Transverse colon (tissue), 4 donors: ENCODE measurements at regions not wholly inside any gene's neighbourhood (a gene's known extent, or its start where the extent isn't known, plus 50 kb on each side); places are given as distances from the start of the nearest gene placed in this dataset.

Source experiments
- DNase-seq: peaks from one replicate; pipeline ENCODE4 v3.0.0-alpha.2; 2019
- H3K27ac ChIP-seq, 4 donors: fragments of 200-600 bp; sonication (generic); 2 replicates each; pipeline ENCODE4 v1.5.1; 2016 to 2018; ENCODE audit warnings: inconsistent platforms in 4 of 4
- H3K27me3 ChIP-seq: fragments of 200-600 bp; sonication (generic); 2 replicates; pipeline ENCODE4 v1.5.1; 2017; ENCODE audit warnings: inconsistent platforms
- H3K36me3 ChIP-seq, 4 donors: fragments of 200-600 bp; sonication (generic); 2 replicates each; pipeline ENCODE4 v1.5.1; 2017 to 2019; ENCODE audit warnings: inconsistent platforms in 4 of 4
- H3K4me1 ChIP-seq, 4 donors: fragments of 200-600 bp; sonication (generic); 2 replicates each; pipeline ENCODE4 v1.5.1; 2017 to 2020; ENCODE audit warnings: inconsistent platforms in 4 of 4
- H3K4me3 ChIP-seq, 4 donors: fragments of 200-600 bp; sonication (generic); 1 replicate in 1 of 4; 2 replicates in 3 of 4; pipeline versions ENCODE4 v1.5.1 to v1.6.1; 2017 to 2019; ENCODE audit warnings: inconsistent platforms in 4 of 4
- H3K9me3 ChIP-seq, 2 donors: fragments of 200-600 bp; sonication (generic); 2 replicates each; pipeline ENCODE4 v1.5.1; 2017 to 2019; ENCODE audit warnings: inconsistent platforms in 2 of 2
- CTCF ChIP-seq, 5 experiments: fragments of 200-600 bp in 3 of 5; fragments of 450-650 bp in 2 of 5; sonication (generic) in 3 of 5; IDR thresholded peaks; 1 replicate in 2 of 5; 2 replicates in 3 of 5; pipeline ENCODE4 v1.5.1; 2016 to 2017; ENCODE audit warnings: antibody characterized with exemption in 5 of 5, inconsistent platforms in 3 of 5, mild to moderate bottlenecking in 2 of 5, moderate library complexity in 1 of 5
- EP300 ChIP-seq: sonication (generic); formaldehyde crosslinking; IDR thresholded peaks from one replicate; pipeline ENCODE4 v1.6.1; 2017; ENCODE audit warnings: antibody characterized with exemption, low read depth
- POLR2A ChIP-seq: fragments of 450-650 bp; IDR thresholded peaks from one replicate; pipeline ENCODE4 v1.6.1; 2016; ENCODE audit warnings: antibody characterized with exemption, mild to moderate bottlenecking, moderate library complexity
- POLR2AphosphoS5 ChIP-seq, 3 donors: sonication (generic); formaldehyde crosslinking; IDR thresholded peaks; one replicate each; pipeline ENCODE4 v1.6.1; 2016; ENCODE audit warnings: antibody characterized with exemption in 3 of 3
- WGBS, 2 donors: methylation state at CpG; one replicate each; pipeline ENCODE4 v1.1.5; 2018; ENCODE audit warnings: low coverage in 1 of 2; 5-methylcytosine and 5-hydroxymethylcytosine counted together
- in situ Hi-C, 4 donors: fragments of 200-750 bp; cut with MboI; loops; one replicate each; pipeline versions ENCODE4 v1.15.0 to v1.15.1; 2017; ENCODE audit warnings: low sequenced_read_pairs in 3 of 4, low pct_ligation_motif_present in 1 of 4, low pct_unique_long_range_greater_than_20kb in 1 of 4
- intact Hi-C: fragments of 100-400 bp; cut with DNase I; formaldehyde crosslinking; loops from one replicate; pipeline ENCODE4 v1.15.1; 2023; ENCODE audit warnings: low total_unique reads

GRCh38 chr6:127030836-127031235 is 87.6 kb upstream of the RSPO3 start:
- intact Hi-C loops (no loop called here), in situ Hi-C loops (no loop called here)
- H3K27me3 ChIP-seq, result no peaks in the 10 kb centered on the region
- H3K4me3 ChIP-seq, result no peak overlapping the region
- TF ChIP-seq CTCF (IDR thresholded peaks at IDR 0.05), result no peak
- TF ChIP-seq POLR2AphosphoS5 (IDR thresholded peaks at IDR 0.05), result no peak
- no peak for TF ChIP-seq EP300
- no peak for TF ChIP-seq POLR2A
- no peaks in the 10 kb centered on the region for H3K36me3 ChIP-seq
- no peaks in the 10 kb centered on the region for H3K9me3 ChIP-seq
- no peaks in the 10 kb centered on the region for H3K4me1 ChIP-seq
- no peak overlapping the region for H3K27ac ChIP-seq
- no peak for DNase-seq
- 40 to 63% methylated on average over 1 of the region's 1 CpG for WGBS, 2 donors

- no peak for DNase-seq
- in situ Hi-C loops (no loop called here), intact Hi-C loops (no loop called here)
- Histone ChIP-seq H3K36me3 (no peaks in the 10 kb centered on the region), H3K9me3 (no peaks in the 10 kb centered on the region), H3K27ac (no peak overlapping the region), H3K4me1 (no peaks in the 10 kb centered on the region), H3K27me3 (no peaks in the 10 kb centered on the region), H3K4me3 (no peak overlapping the region)
- WGBS, 2 donors, result 25 to 33% methylated on average over 1 of the region's 1 CpG
- TF ChIP-seq POLR2AphosphoS5 (IDR thresholded peaks at IDR 0.05), result no peak
These were observed 87.0 kb upstream of the RSPO3 start for GRCh38 chr6:127031511-127031910.

GRCh38 chr6:127032971-127033370 is 85.5 kb upstream of the RSPO3 start:
- no peak overlapping the region for H3K27ac ChIP-seq
- no peak for TF ChIP-seq CTCF (IDR thresholded peaks at IDR 0.05)
- TF ChIP-seq EP300, result no peak
- no peak for TF ChIP-seq POLR2AphosphoS5 (IDR thresholded peaks at IDR 0.05)
- TF ChIP-seq POLR2A, result no peak
- no peaks in the 10 kb centered on the region for H3K9me3 ChIP-seq
- no peak overlapping the region for H3K4me3 ChIP-seq
- no peaks in the 10 kb centered on the region for H3K36me3 ChIP-seq
- WGBS, 2 donors, result 90 to 100% methylated on average over 1 to 3 of the region's 3 CpGs
- in situ Hi-C loops (no loop called here), intact Hi-C loops (no loop called here)
- H3K27me3 ChIP-seq, result no peaks in the 10 kb centered on the region
- no peaks in the 10 kb centered on the region for H3K4me1 ChIP-seq
- no peak for DNase-seq

GRCh38 chr6:127051571-127052260 is 66.8 kb upstream of the RSPO3 start:
- intact Hi-C loops (no loop called here), in situ Hi-C loops (no loop called here)
- DNase-seq, result no peak
- Histone ChIP-seq H3K9me3 (no peaks in the 10 kb centered on the region), H3K27me3 (no peaks in the 10 kb centered on the region), H3K4me1 (no peaks in the 10 kb centered on the region), H3K27ac (no peak overlapping the region), H3K36me3 (no peaks in the 10 kb centered on the region), H3K4me3 (no peak overlapping the region)
- TF ChIP-seq POLR2A, result no peak
- no peak for TF ChIP-seq POLR2AphosphoS5 (IDR thresholded peaks at IDR 0.05)
- TF ChIP-seq EP300, result no peak
- no peak for TF ChIP-seq CTCF (IDR thresholded peaks at IDR 0.05)
